Type B pancreatic cell (in vitro differentiated cells): ENCODE measurements at regions not wholly inside any gene's neighbourhood (a gene's known extent, or its start where the extent isn't known, plus 50 kb on each side); places are given as distances from the start of the nearest gene placed in this dataset.

Experiments
- DNase-seq: peaks from one replicate; pipeline ENCODE4 v3.0.0; 2021; ENCODE audit warnings: mixed read lengths; ENCODE audit not compliant: unreplicated experiment; ENCODE audit errors: extremely low spot score
- H3K27ac Mint-ChIP-seq: 2 replicates; pipeline ENCODE4 v1.8.0; 2021; ENCODE audit warnings: mild to moderate bottlenecking, mixed read lengths
- H3K27me3 Mint-ChIP-seq: 2 replicates; pipeline ENCODE4 v1.8.0; 2021; ENCODE audit warnings: mixed read lengths
- H3K36me3 Mint-ChIP-seq: 2 replicates; pipeline ENCODE4 v1.8.0; 2021; ENCODE audit warnings: mixed read lengths
- H3K4me1 Mint-ChIP-seq: one replicate; pipeline ENCODE4 v1.8.0; 2021; ENCODE audit warnings: mixed read lengths; ENCODE audit not compliant: unreplicated experiment
- H3K4me3 Mint-ChIP-seq: 2 replicates; pipeline ENCODE4 v1.8.0; 2021; ENCODE audit warnings: mild to moderate bottlenecking, mixed read lengths
- H3K9me3 Mint-ChIP-seq: 2 replicates; pipeline ENCODE4 v1.8.0; 2021; ENCODE audit warnings: mixed read lengths
- CTCF ChIP-seq: fragments of 200-600 bp; sonication (generic); conservative IDR thresholded peaks from 2 replicates; pipeline ENCODE4 v1.5.0; 2021; ENCODE audit warnings: antibody characterized with exemption, mild to moderate bottlenecking

GRCh38 chr3:88222343-88222742 is 72.6 kb downstream of the C3orf38 start:
- Mint-ChIP-seq H3K4me3 (no peak overlapping the region), H3K36me3 (no peaks in the 10 kb centered on the region), H3K9me3 (no peaks in the 10 kb centered on the region), H3K27me3 (peaks cover 8% of the 10 kb centered on the region), H3K4me1 (peaks cover 13% of the 10 kb centered on the region), H3K27ac (no peak overlapping the region)
- DNase-seq = no peak
- no peak for TF ChIP-seq CTCF

- H3K36me3 Mint-ChIP-seq = no peaks in the 10 kb centered on the region
Measured at GRCh38 chr3:88225326-88226008, 75.7 kb downstream of the C3orf38 start.

GRCh38 chr3:88226910-88227309 is 77.2 kb downstream of the C3orf38 start:
- no peak for TF ChIP-seq CTCF
- no peak overlapping the region for H3K27ac Mint-ChIP-seq
- no peak overlapping the region for H3K4me3 Mint-ChIP-seq
- no peaks in the 10 kb centered on the region for H3K27me3 Mint-ChIP-seq
- no peaks in the 10 kb centered on the region for H3K36me3 Mint-ChIP-seq
- no peak for DNase-seq
- H3K9me3 Mint-ChIP-seq = no peaks in the 10 kb centered on the region
- peaks cover 16% of the 10 kb centered on the region for H3K4me1 Mint-ChIP-seq

More at GRCh38 chr3:88225326-88226008, 75.7 kb downstream of the C3orf38 start:
- Mint-ChIP-seq H3K27ac (no peak overlapping the region), H3K9me3 (no peaks in the 10 kb centered on the region), H3K27me3 (no peaks in the 10 kb centered on the region), H3K4me1 (peaks cover 16% of the 10 kb centered on the region), H3K4me3 (no peak overlapping the region)
- no peak for TF ChIP-seq CTCF
- DNase-seq = no peak

GRCh38 chr3:88230638-88231037 is 80.9 kb downstream of the C3orf38 start:
- Mint-ChIP-seq H3K36me3 (no peaks in the 10 kb centered on the region), H3K9me3 (peaks cover 4% of the 10 kb centered on the region), H3K27ac (no peak overlapping the region), H3K4me3 (no peak overlapping the region), H3K4me1 (peaks cover 10% of the 10 kb centered on the region), H3K27me3 (no peaks in the 10 kb centered on the region)
- no peak for TF ChIP-seq CTCF
- no peak for DNase-seq

GRCh38 chr3:88231207-88231606 is 81.4 kb downstream of the C3orf38 start:
- Mint-ChIP-seq H3K27me3 (no peaks in the 10 kb centered on the region), H3K36me3 (no peaks in the 10 kb centered on the region), H3K4me3 (no peak overlapping the region), H3K9me3 (peaks cover 4% of the 10 kb centered on the region), H3K27ac (no peak overlapping the region), H3K4me1 (peaks cover 8% of the 10 kb centered on the region)
- DNase-seq = no peak
- TF ChIP-seq CTCF = no peak
